Astrocyte (in vitro differentiated cells and primary cell): ENCODE measurements at regions not wholly inside any gene's neighbourhood (a gene's known extent, or its start where the extent isn't known, plus 50 kb on each side); places are given as distances from the start of the nearest gene placed in this dataset.

Experiments used
- DNase-seq: peaks from one replicate; pipeline ENCODE4 v3.0.0-alpha.2; 2010; ENCODE audit warnings: low read depth
- FAIRE-seq: peaks from 2 replicates; lab custom pipeline; 2011; peaks lifted over from hg19 to GRCh38; lab: Jason Lieb, UNC
- H2AFZ ChIP-seq: 2 replicates; pipeline ENCODE4 v1.6.0; 2012; ENCODE audit warnings: low read depth, low read length, inconsistent platforms
- H3K27ac ChIP-seq: 2 replicates; pipeline ENCODE4 v1.5.1; 2011; ENCODE audit warnings: low read depth, low read length, inconsistent platforms
- H3K27me3 ChIP-seq: 2 replicates; pipeline ENCODE4 v1.6.0; 2011; ENCODE audit warnings: low read length, inconsistent platforms; ENCODE audit not compliant: insufficient read depth
- H3K36me3 ChIP-seq: 2 replicates; pipeline ENCODE4 v1.5.1; 2011; ENCODE audit warnings: low read length, inconsistent platforms; ENCODE audit not compliant: insufficient read depth
- H3K4me1 ChIP-seq: 2 replicates; pipeline ENCODE4 v1.5.1; 2011; ENCODE audit warnings: low read length, inconsistent platforms; ENCODE audit not compliant: insufficient read depth
- H3K4me2 ChIP-seq: 2 replicates; pipeline ENCODE4 v1.6.0; 2012; ENCODE audit warnings: low read length, inconsistent platforms
- H3K4me3 ChIP-seq: 2 replicates; pipeline ENCODE4 v1.5.1; 2011; ENCODE audit warnings: low read depth, mild to moderate bottlenecking, low read length, inconsistent platforms; ENCODE audit not compliant: insufficient read depth
- H3K79me2 ChIP-seq: 2 replicates; pipeline ENCODE4 v1.6.0; 2012; ENCODE audit warnings: mild to moderate bottlenecking, low read length, inconsistent platforms; ENCODE audit not compliant: insufficient read depth
- H3K9ac ChIP-seq: 2 replicates; pipeline ENCODE4 v1.6.0; 2012; ENCODE audit warnings: mild to moderate bottlenecking, low read length, inconsistent platforms
- H3K9me3 ChIP-seq: 2 replicates; pipeline ENCODE4 v1.5.1; 2012; ENCODE audit warnings: low read depth, mild to moderate bottlenecking, low read length, inconsistent platforms; ENCODE audit not compliant: insufficient read depth
- H4K20me1 ChIP-seq: 2 replicates; pipeline ENCODE4 v1.6.0; 2012; ENCODE audit warnings: low read length, inconsistent platforms; ENCODE audit not compliant: insufficient read depth
- H3K27ac Mint-ChIP-seq: one replicate; pipeline ENCODE4 v1.8.0; 2021; ENCODE audit warnings: mild to moderate bottlenecking, mixed read lengths; ENCODE audit not compliant: unreplicated experiment
- H3K27me3 Mint-ChIP-seq: one replicate; pipeline ENCODE4 v1.8.0; 2021; ENCODE audit warnings: low read depth, mixed read lengths; ENCODE audit not compliant: unreplicated experiment
- H3K36me3 Mint-ChIP-seq: one replicate; pipeline ENCODE4 v1.8.0; 2021; ENCODE audit warnings: low read depth, mixed read lengths; ENCODE audit not compliant: unreplicated experiment
- H3K4me1 Mint-ChIP-seq: one replicate; pipeline ENCODE4 v1.8.0; 2021; ENCODE audit warnings: low read depth, mixed read lengths; ENCODE audit not compliant: unreplicated experiment
- H3K4me3 Mint-ChIP-seq: one replicate; pipeline ENCODE4 v1.8.0; 2021; ENCODE audit warnings: mild to moderate bottlenecking, moderate library complexity, mixed read lengths; ENCODE audit not compliant: unreplicated experiment
- H3K9me3 Mint-ChIP-seq: one replicate; pipeline ENCODE4 v1.8.0; 2021; ENCODE audit warnings: mild to moderate bottlenecking, mixed read lengths; ENCODE audit not compliant: unreplicated experiment
- EZH2 ChIP-seq: IDR thresholded peaks from 2 replicates; pipeline ENCODE4 v1.6.1; 2012; ENCODE audit warnings: mild to moderate bottlenecking, low read length, inconsistent platforms; ENCODE audit not compliant: insufficient read depth
- TF ChIP-seq, protein P1 (sequence below): IDR thresholded peaks from 2 replicates; pipeline ENCODE4 v1.5.1; 2011; ENCODE audit warnings: low read depth, mild to moderate bottlenecking, inconsistent platforms, low read length, moderate library complexity; ENCODE audit not compliant: insufficient read depth

DNA sequence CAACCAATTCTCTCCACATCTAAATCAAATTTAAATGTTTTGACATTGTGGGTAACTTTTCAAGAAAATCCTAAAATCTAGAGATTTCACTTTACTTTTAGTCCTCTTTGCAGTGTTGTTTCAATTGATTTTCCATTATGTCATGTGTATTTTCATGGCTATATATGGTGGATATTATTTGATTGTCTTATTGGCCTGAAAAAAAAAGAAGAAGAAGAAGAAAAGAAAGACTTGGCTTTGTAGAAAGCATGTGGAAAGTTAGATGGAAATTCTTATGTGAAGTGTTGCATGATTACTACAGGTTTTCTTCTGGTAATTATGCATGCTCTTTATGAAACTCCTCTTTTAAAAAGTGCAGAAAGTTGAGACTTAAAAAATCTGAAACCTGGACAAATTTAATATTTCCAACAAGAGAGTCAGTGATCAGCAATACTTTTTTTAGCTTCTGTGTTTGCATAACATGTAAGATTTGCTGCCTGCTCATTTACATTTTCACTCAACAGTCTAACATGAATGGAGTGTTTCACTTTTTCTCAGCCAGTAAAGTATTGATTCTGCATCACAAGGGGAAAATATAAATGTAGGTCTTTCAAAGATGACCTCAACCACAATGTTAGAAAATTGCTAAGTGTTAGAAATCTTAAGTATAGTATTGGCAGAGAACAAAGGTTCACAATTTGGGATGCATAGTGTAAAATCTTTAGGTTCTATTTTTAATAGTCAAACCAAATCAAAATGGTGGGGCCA lies 438.7 kb downstream of the BCKDHB start:
- peaks cover 71% of the 10 kb centered on the region for H3K4me1 Mint-ChIP-seq

DNA sequence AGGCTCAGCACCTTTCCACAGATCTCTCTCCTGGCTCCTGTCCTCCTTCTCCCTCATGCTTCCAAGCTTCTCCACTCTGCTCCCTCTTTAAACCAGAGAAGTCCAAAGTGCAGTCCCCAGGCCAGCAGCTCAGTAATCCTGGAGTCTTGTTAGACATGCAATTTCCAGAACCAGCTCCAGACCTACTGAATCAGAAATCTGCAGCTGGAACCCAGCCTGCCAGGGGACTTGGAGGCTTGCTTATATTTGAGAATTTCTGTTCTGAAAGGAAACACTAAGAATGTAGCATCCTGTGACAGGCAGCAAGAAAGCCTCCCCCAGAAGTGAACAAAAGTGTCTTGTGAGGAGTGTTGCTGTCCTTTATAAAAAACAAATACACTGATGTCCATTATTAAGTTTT lies 438.1 kb downstream of the BCKDHB start:
- H3K4me3 ChIP-seq, result no peak overlapping the region
- peaks cover 41% of the 10 kb centered on the region for H3K4me1 ChIP-seq
- FAIRE-seq, result no peak
- no peaks in the 10 kb centered on the region for H3K36me3 ChIP-seq
- no peaks in the 10 kb centered on the region for H3K36me3 Mint-ChIP-seq
- no peak overlapping the region for H2AFZ ChIP-seq
- H3K9me3 Mint-ChIP-seq, result no peaks in the 10 kb centered on the region
- no peaks in the 10 kb centered on the region for H3K27me3 Mint-ChIP-seq
- H3K27ac Mint-ChIP-seq, result peak overlapping the region; percentile 42
- H3K27me3 ChIP-seq, result no peaks in the 10 kb centered on the region
- no peak for DNase-seq
- no peak overlapping the region for H3K9ac ChIP-seq
- H3K4me3 Mint-ChIP-seq, result peak overlapping the region; percentile 4
- no peaks in the 10 kb centered on the region for H4K20me1 ChIP-seq
- TF ChIP-seq, protein P1, sequence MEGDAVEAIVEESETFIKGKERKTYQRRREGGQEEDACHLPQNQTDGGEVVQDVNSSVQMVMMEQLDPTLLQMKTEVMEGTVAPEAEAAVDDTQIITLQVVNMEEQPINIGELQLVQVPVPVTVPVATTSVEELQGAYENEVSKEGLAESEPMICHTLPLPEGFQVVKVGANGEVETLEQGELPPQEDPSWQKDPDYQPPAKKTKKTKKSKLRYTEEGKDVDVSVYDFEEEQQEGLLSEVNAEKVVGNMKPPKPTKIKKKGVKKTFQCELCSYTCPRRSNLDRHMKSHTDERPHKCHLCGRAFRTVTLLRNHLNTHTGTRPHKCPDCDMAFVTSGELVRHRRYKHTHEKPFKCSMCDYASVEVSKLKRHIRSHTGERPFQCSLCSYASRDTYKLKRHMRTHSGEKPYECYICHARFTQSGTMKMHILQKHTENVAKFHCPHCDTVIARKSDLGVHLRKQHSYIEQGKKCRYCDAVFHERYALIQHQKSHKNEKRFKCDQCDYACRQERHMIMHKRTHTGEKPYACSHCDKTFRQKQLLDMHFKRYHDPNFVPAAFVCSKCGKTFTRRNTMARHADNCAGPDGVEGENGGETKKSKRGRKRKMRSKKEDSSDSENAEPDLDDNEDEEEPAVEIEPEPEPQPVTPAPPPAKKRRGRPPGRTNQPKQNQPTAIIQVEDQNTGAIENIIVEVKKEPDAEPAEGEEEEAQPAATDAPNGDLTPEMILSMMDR, result no peak
- no peak for TF ChIP-seq EZH2
- peaks cover 74% of the 10 kb centered on the region for H3K4me1 Mint-ChIP-seq
- no peaks in the 10 kb centered on the region for H3K9me3 ChIP-seq
- H3K27ac ChIP-seq, result peak overlapping the region; percentile 36
- H3K4me2 ChIP-seq, result peak overlapping the region; percentile 38
- no peaks in the 10 kb centered on the region for H3K79me2 ChIP-seq

More for the DNA sequence above, 438.7 kb downstream of the BCKDHB start:
- no peak overlapping the region for H2AFZ ChIP-seq
- H3K27ac ChIP-seq, result no peak overlapping the region
- no peaks in the 10 kb centered on the region for H4K20me1 ChIP-seq
- FAIRE-seq (peak; percentile 52), DNase-seq (no peak)
- TF ChIP-seq, protein P1, result no peak
- TF ChIP-seq EZH2, result no peak
- no peaks in the 10 kb centered on the region for H3K79me2 ChIP-seq
- H3K4me1 ChIP-seq, result peaks cover 41% of the 10 kb centered on the region
- H3K4me2 ChIP-seq, result no peak overlapping the region
- H3K9ac ChIP-seq, result no peak overlapping the region
- H3K4me3 ChIP-seq, result no peak overlapping the region
- H3K27me3 ChIP-seq, result no peaks in the 10 kb centered on the region
- peak overlapping the region; percentile 42 for H3K27ac Mint-ChIP-seq
- H3K9me3 ChIP-seq, result no peaks in the 10 kb centered on the region
- no peaks in the 10 kb centered on the region for H3K36me3 Mint-ChIP-seq
- H3K36me3 ChIP-seq, result no peaks in the 10 kb centered on the region
- H3K9me3 Mint-ChIP-seq, result no peaks in the 10 kb centered on the region
- H3K4me3 Mint-ChIP-seq, result no peak overlapping the region
- no peaks in the 10 kb centered on the region for H3K27me3 Mint-ChIP-seq
